HG03432 (cell line): ENCODE measurements at regions not wholly inside any gene's neighbourhood (a gene's known extent, or its start where the extent isn't known, plus 50 kb on each side); places are given as distances from the start of the nearest gene placed in this dataset.

Experiments
- ATAC-seq: cut with Tn5 transposase; IDR thresholded peaks from one replicate; pipeline ENCODE4 v1.9.1; 2021; ENCODE audit warnings: mild to moderate bottlenecking, moderate library complexity; ENCODE audit not compliant: unreplicated experiment

- no peak for ATAC-seq
Measured at GRCh38 chr4:57287687-57288604, 177.8 kb upstream of the IGFBP7 start.

GRCh38 chr4:57282933-57283310 lies 172.7 kb upstream of the IGFBP7 start:
- no peak for ATAC-seq

- ATAC-seq = no peak
Measured at GRCh38 chr4:57280481-57280880, 170.3 kb upstream of the IGFBP7 start.

GRCh38 chr4:57278780-57279179 lies 168.6 kb upstream of the IGFBP7 start:
- ATAC-seq = no peak

GRCh38 chr4:57274082-57274481 lies 163.9 kb upstream of the IGFBP7 start:
- no peak for ATAC-seq

GRCh38 chr4:57270346-57270745 lies 160.2 kb upstream of the IGFBP7 start:
- ATAC-seq = no peak

GRCh38 chr4:57265831-57266582 lies 155.8 kb upstream of the IGFBP7 start:
- ATAC-seq = no peak

GRCh38 chr4:57254754-57255153 lies 144.6 kb upstream of the IGFBP7 start:
- ATAC-seq = no peak

- ATAC-seq = no peak
Measured at GRCh38 chr4:57249083-57249482, 138.9 kb upstream of the IGFBP7 start.

GRCh38 chr4:57243076-57243475 lies 132.9 kb upstream of the IGFBP7 start:
- ATAC-seq = no peak

- ATAC-seq = no peak
Measured at GRCh38 chr4:57234252-57234775, 124.1 kb upstream of the IGFBP7 start.

- ATAC-seq = no peak
Measured at GRCh38 chr4:57233386-57233785, 123.2 kb upstream of the IGFBP7 start.

- no peak for ATAC-seq
Measured at GRCh38 chr4:57231781-57232180, 121.6 kb upstream of the IGFBP7 start.

- ATAC-seq = peak; percentile 45
Measured at GRCh38 chr4:57220734-57221133, 110.5 kb upstream of the IGFBP7 start.

- ATAC-seq = peak; percentile 80
Measured at GRCh38 chr4:57220172-57220571, 110.0 kb upstream of the IGFBP7 start.

GRCh38 chr4:57219431-57219830 lies 109.2 kb upstream of the IGFBP7 start:
- no peak for ATAC-seq

- ATAC-seq = no peak
Measured at GRCh38 chr4:57214654-57215411, 104.6 kb upstream of the IGFBP7 start.

- no peak for ATAC-seq
Measured at GRCh38 chr4:57211131-57211530, 100.9 kb upstream of the IGFBP7 start.

GRCh38 chr4:57206172-57206571 lies 96.0 kb upstream of the IGFBP7 start:
- no peak for ATAC-seq

- ATAC-seq = no peak
Measured at GRCh38 chr4:57205580-57205979, 95.4 kb upstream of the IGFBP7 start.

- ATAC-seq = no peak
Measured at GRCh38 chr4:57200799-57201327, 90.7 kb upstream of the IGFBP7 start.
